Cardiac fibroblast (primary cell): ENCODE measurements at regions not wholly inside any gene's neighbourhood (a gene's known extent, or its start where the extent isn't known, plus 50 kb on each side); places are given as distances from the start of the nearest gene placed in this dataset.

ENCODE experiments used
- DNase-seq, 2 donors: peaks; one replicate each; pipeline versions ENCODE4 v3.0.0 to v3.0.0-alpha.2; 2010; ENCODE audit warnings: low read depth in 2 of 2
- H3K4me3 ChIP-seq, 2 donors: replicated peaks in 1 of 2; 1 replicate in 1 of 2; 2 replicates in 1 of 2; pipeline ENCODE4 v1.5.1; 2011; ENCODE audit warnings: low read depth in 2 of 2, low read length in 2 of 2, mild to moderate bottlenecking in 2 of 2, moderate library complexity in 1 of 2
- CTCF ChIP-seq: IDR thresholded peaks from one replicate; pipeline ENCODE4 v1.5.1; 2011; ENCODE audit warnings: low read depth, mild to moderate bottlenecking, low read length, inconsistent platforms

- H3K4me3 ChIP-seq, result no peak overlapping the region
- no peak for DNase-seq
Observed at GRCh38 chr6:9405825-9406224, 970.5 kb upstream of the SLC35B3 start.

GRCh38 chr6:9405369-9405768, 970.0 kb upstream of the SLC35B3 start:
- H3K4me3 ChIP-seq, result no peak overlapping the region
- TF ChIP-seq CTCF, result no peak
- DNase-seq, result peak; percentile 5 to 58

More at GRCh38 chr6:9405825-9406224, 970.5 kb upstream of the SLC35B3 start:
- TF ChIP-seq CTCF, result no peak

- peak in 1 of 2 donors; percentile 13 for DNase-seq
- no peak for TF ChIP-seq CTCF
- H3K4me3 ChIP-seq, result no peak overlapping the region
Observed at GRCh38 chr6:9404351-9405146, 969.2 kb upstream of the SLC35B3 start.

GRCh38 chr6:9403736-9404135, 968.4 kb upstream of the SLC35B3 start:
- no peak overlapping the region for H3K4me3 ChIP-seq
- TF ChIP-seq CTCF, result no peak
- no peak for DNase-seq

- no peak overlapping the region for H3K4me3 ChIP-seq
- DNase-seq, result no peak
- no peak for TF ChIP-seq CTCF
Observed at GRCh38 chr6:9401960-9402359, 966.6 kb upstream of the SLC35B3 start.

- H3K4me3 ChIP-seq, result no peak overlapping the region
- no peak for TF ChIP-seq CTCF
- DNase-seq, result no peak
Observed at GRCh38 chr6:9399916-9400315, 964.6 kb upstream of the SLC35B3 start.
